ENCODE measurements at regions not wholly inside any gene's neighbourhood (a gene's known extent, or its start where the extent isn't known, plus 50 kb on each side); places are given as distances from the start of the nearest gene placed in this dataset.

DNA sequence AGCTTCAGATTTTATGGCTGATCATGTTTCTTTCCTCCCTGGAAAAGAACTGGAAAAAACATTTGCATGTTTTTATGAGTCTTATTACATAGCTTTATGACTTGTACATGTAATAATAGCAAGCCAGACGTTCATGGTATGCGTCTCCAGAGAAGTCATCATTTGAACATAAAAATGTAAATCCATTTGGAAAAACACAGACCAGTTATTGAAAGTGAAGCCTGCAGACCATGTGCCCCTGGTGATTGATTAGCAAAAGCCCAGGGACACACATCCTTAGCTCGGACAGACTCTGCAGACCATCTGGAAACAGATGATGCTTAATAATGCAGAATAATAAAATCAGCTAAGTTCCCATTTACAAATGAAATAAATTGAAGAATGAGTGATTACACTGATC is 283.1 kb downstream of the TDRD15 start:
- TF ChIP-seq, protein P1, sequence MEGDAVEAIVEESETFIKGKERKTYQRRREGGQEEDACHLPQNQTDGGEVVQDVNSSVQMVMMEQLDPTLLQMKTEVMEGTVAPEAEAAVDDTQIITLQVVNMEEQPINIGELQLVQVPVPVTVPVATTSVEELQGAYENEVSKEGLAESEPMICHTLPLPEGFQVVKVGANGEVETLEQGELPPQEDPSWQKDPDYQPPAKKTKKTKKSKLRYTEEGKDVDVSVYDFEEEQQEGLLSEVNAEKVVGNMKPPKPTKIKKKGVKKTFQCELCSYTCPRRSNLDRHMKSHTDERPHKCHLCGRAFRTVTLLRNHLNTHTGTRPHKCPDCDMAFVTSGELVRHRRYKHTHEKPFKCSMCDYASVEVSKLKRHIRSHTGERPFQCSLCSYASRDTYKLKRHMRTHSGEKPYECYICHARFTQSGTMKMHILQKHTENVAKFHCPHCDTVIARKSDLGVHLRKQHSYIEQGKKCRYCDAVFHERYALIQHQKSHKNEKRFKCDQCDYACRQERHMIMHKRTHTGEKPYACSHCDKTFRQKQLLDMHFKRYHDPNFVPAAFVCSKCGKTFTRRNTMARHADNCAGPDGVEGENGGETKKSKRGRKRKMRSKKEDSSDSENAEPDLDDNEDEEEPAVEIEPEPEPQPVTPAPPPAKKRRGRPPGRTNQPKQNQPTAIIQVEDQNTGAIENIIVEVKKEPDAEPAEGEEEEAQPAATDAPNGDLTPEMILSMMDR (IDR thresholded peaks at IDR 0.05), result no peak
- no peak for TF ChIP-seq POLR2AphosphoS5 (IDR thresholded peaks at IDR 0.05)
